ENCODE measurements at regions not wholly inside any gene's neighbourhood (a gene's known extent, or its start where the extent isn't known, plus 50 kb on each side); places are given as distances from the start of the nearest gene placed in this dataset.

DNA sequence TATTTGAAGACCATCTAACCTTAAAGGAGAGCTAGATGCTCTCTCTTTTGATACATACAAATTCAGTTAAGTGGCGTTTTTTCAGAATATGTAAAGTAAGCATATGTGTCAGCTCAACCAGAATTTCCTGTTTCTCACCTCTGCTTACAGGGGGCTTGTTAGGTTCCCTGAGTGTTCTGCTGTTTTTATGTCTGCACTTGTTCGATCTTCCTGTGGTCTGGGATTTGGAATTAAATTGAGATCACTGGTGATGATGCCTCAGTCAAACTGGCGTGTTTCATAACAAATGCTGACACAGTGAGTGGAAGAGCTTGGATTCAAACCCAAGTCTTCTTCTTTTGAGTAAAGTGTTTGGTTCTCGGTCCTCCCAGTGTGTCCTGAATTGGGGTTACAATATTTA, 348.3 kb upstream of the AKR1E2 start:
- no peak for TF ChIP-seq ZNF785 (tag by site-specific recombination; IDR thresholded peaks at IDR 0.05)
- no peak for TF ChIP-seq SP7 (tag by site-specific recombination; IDR thresholded peaks at IDR 0.05)
- TF ChIP-seq, protein P1, sequence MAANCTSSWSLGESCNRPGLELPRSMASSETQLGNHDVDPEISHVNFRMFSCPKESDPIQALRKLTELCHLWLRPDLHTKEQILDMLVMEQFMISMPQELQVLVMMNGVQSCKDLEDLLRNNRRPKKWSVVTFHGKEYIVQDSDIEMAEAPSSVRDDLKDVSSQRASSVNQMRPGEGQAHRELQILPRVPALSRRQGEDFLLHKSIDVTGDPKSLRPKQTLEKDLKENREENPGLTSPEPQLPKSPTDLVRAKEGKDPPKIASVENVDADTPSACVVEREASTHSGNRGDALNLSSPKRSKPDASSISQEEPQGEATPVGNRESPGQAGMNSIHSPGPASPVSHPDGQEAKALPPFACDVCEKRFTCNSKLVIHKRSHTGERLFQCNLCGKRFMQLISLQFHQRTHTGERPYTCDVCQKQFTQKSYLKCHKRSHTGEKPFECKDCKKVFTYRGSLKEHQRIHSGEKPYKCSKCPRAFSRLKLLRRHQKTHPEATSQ (tag by site-specific recombination; IDR thresholded peaks at IDR 0.05), result no peak
- no peak for TF ChIP-seq KLF16 (tag by site-specific recombination; IDR thresholded peaks at IDR 0.05)
- no peak for TF ChIP-seq ZNF433 (tag by site-specific recombination; IDR thresholded peaks at IDR 0.05; ENCODE audit: low read depth)
- no peak for TF ChIP-seq HOXA7 (CRISPR knock-in tag; IDR thresholded peaks at IDR 0.05; ENCODE audit: borderline replicate concordance)
- TF ChIP-seq SP2 (tag by site-specific recombination; IDR thresholded peaks at IDR 0.05), result no peak
- no peak for TF ChIP-seq ZNF366 (tag by site-specific recombination; conservative IDR thresholded peaks at IDR 0.05)
- no peak for TF ChIP-seq ZNF473 (tag by site-specific recombination; IDR thresholded peaks at IDR 0.05)
- TF ChIP-seq, protein P2, sequence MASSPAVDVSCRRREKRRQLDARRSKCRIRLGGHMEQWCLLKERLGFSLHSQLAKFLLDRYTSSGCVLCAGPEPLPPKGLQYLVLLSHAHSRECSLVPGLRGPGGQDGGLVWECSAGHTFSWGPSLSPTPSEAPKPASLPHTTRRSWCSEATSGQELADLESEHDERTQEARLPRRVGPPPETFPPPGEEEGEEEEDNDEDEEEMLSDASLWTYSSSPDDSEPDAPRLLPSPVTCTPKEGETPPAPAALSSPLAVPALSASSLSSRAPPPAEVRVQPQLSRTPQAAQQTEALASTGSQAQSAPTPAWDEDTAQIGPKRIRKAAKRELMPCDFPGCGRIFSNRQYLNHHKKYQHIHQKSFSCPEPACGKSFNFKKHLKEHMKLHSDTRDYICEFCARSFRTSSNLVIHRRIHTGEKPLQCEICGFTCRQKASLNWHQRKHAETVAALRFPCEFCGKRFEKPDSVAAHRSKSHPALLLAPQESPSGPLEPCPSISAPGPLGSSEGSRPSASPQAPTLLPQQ (tag by site-specific recombination; IDR thresholded peaks at IDR 0.05), result no peak
- TF ChIP-seq, protein P3, sequence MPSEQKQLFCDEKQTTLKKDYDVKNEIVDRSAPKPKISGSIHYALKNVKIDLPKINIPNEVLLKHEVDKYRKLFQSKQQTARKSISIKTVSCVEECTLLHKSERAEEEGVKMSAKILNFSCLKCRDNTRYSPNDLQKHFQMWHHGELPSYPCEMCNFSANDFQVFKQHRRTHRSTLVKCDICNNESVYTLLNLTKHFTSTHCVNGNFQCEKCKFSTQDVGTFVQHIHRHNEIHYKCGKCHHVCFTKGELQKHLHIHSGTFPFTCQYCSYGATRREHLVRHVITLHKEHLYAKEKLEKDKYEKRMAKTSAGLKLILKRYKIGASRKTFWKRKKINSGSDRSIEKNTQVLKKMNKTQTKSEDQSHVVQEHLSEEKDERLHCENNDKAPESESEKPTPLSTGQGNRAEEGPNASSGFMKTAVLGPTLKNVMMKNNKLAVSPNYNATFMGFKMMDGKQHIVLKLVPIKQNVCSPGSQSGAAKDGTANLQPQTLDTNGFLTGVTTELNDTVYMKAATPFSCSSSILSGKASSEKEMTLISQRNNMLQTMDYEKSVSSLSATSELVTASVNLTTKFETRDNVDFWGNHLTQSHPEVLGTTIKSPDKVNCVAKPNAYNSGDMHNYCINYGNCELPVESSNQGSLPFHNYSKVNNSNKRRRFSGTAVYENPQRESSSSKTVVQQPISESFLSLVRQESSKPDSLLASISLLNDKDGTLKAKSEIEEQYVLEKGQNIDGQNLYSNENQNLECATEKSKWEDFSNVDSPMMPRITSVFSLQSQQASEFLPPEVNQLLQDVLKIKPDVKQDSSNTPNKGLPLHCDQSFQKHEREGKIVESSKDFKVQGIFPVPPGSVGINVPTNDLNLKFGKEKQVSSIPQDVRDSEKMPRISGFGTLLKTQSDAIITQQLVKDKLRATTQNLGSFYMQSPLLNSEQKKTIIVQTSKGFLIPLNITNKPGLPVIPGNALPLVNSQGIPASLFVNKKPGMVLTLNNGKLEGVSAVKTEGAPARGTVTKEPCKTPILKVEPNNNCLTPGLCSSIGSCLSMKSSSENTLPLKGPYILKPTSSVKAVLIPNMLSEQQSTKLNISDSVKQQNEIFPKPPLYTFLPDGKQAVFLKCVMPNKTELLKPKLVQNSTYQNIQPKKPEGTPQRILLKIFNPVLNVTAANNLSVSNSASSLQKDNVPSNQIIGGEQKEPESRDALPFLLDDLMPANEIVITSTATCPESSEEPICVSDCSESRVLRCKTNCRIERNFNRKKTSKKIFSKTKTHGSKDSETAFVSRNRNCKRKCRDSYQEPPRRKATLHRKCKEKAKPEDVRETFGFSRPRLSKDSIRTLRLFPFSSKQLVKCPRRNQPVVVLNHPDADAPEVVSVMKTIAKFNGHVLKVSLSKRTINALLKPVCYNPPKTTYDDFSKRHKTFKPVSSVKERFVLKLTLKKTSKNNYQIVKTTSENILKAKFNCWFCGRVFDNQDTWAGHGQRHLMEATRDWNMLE (tag by site-specific recombination; conservative IDR thresholded peaks at IDR 0.05; ENCODE audit: low read depth), result no peak
- no peak for TF ChIP-seq ZNF677 (tag by site-specific recombination; IDR thresholded peaks at IDR 0.05)
- TF ChIP-seq ZBTB1 (tag by site-specific recombination; IDR thresholded peaks at IDR 0.05), result no peak
- no peak for TF ChIP-seq ZFP37 (tag by site-specific recombination; IDR thresholded peaks at IDR 0.05)
- no peak for TF ChIP-seq ZNF768 (tag by site-specific recombination; IDR thresholded peaks at IDR 0.05)
- Histone ChIP-seq H3K4me3 (ENCODE audit: low read depth, low read length) (no peak overlapping the region), H3K4me1 (ENCODE audit: control insufficient read depth, insufficient read depth, low read length) (no peaks in the 10 kb centered on the region), H3K9me3 (ENCODE audit: control insufficient read depth, insufficient read depth, low read depth, low read length) (no peaks in the 10 kb centered on the region), H3K36me3 (ENCODE audit: control insufficient read depth in 2 of 2, insufficient read depth in 1 of 2, low read length in 2 of 2) (no peaks in the 10 kb centered on the region), H3K27ac (ENCODE audit: extremely low read depth, low read depth, low read length) (no peak overlapping the region)
- ChIA-PET CTCF (no interaction called here), POLR2A (no interaction called here)

DNA sequence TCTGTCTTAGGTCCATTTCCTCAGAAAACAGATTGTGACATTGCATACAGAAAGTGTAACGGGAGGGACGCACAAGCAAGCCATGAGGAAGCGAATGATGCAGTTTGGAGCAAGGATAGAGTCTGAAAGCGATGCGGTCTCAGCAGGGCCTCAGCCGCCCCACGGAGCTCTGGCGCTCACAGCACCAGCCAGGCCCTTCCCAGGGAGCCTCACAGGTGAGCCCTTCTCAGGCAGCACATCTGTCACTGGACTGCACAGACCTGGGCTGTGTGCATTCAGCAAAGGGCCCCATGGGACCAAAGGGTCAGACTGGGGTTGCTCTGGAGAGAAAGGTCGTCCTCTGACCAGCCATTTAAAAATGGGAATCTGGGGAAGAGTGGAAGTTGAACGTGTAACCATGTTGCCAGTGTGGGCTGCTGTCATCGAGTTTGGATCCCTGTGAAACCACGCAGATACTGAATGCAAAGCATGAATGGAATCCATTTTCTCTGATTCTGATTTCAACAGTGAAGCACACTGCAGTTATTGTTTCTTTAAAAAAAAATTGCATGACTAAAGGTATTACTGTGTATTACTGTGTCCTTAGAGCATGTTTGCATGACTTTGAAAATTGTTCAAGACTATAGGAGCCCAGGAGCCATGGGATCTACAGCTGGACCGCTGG, 350.0 kb upstream of the AKR1E2 start:
- H3K4me3 ChIP-seq (ENCODE audit: low read depth, low read length), result no peak overlapping the region
- no peaks in the 10 kb centered on the region for H3K9me3 ChIP-seq (ENCODE audit: control insufficient read depth, insufficient read depth, low read depth, low read length)
- H3K36me3 ChIP-seq (ENCODE audit: control insufficient read depth in 2 of 2, insufficient read depth in 1 of 2, low read length in 2 of 2), result no peaks in the 10 kb centered on the region
- TF ChIP-seq ZNF677 (tag by site-specific recombination; IDR thresholded peaks at IDR 0.05), result no peak
- TF ChIP-seq ZNF2 (tag by site-specific recombination; IDR thresholded peaks at IDR 0.05), result no peak
- TF ChIP-seq, protein P2 (tag by site-specific recombination; IDR thresholded peaks at IDR 0.05), result no peak
- no peak for TF ChIP-seq TCF7L2 (IDR thresholded peaks at IDR 0.05; ENCODE audit: borderline replicate concordance, low read depth, low read length)
- TF ChIP-seq OSR2 (tag by site-specific recombination; IDR thresholded peaks at IDR 0.05), result no peak
- TF ChIP-seq ZNF132 (tag by site-specific recombination; IDR thresholded peaks at IDR 0.05; ENCODE audit: borderline replicate concordance), result no peak
- TF ChIP-seq ZNF175 (tag by site-specific recombination; IDR thresholded peaks at IDR 0.05), result no peak
- ChIA-PET CTCF (interaction anchor here (0.7 kb wide), 1 partner anchor 702 kb away, joined by 3 read pairs; no protein-coding TSS in a partner anchor), POLR2A (no interaction called here)
- no peaks in the 10 kb centered on the region for H3K4me1 ChIP-seq (ENCODE audit: control insufficient read depth, insufficient read depth, low read length)
- H3K27ac ChIP-seq (ENCODE audit: extremely low read depth, low read depth, low read length), result no peak overlapping the region
